Natural killer cell (primary cell): ENCODE measurements at regions not wholly inside any gene's neighbourhood (a gene's known extent, or its start where the extent isn't known, plus 50 kb on each side); places are given as distances from the start of the nearest gene placed in this dataset.
"Not testable (repeated sequence)": the region's sequence is repeated elsewhere in the genome, so short reads cannot be mapped to it uniquely, and the experiment has no call there.

Experiments used
- ATAC-seq, 3 donors: fragments of 150-1000 bp in 2 of 3; fragments of 200-7000 bp in 1 of 3; cut with Tn5 transposase; 1 replicate in 1 of 3; 2 replicates in 2 of 3; pipeline ENCODE4 v1.10.0; 2021; ENCODE audit warnings: mild to moderate bottlenecking in 2 of 3, moderate library complexity in 2 of 3
- DNase-seq, 2 donors: peaks; one replicate each; pipeline versions ENCODE4 v3.0.0 to v3.0.0-alpha.2; 2013 to 2021; ENCODE audit warnings: mixed read lengths in 1 of 2
- H3K27ac ChIP-seq: one replicate; pipeline ENCODE4 v1.5.1; 2013; ENCODE audit warnings: mild to moderate bottlenecking, low read length
- H3K27me3 ChIP-seq: one replicate; pipeline ENCODE4 v1.6.1; 2013; ENCODE audit warnings: low read length; ENCODE audit not compliant: control insufficient read depth, insufficient read depth
- H3K36me3 ChIP-seq: one replicate; pipeline ENCODE4 v1.6.1; 2013; ENCODE audit warnings: low read length; ENCODE audit not compliant: control insufficient read depth, insufficient read depth
- H3K4me1 ChIP-seq: one replicate; pipeline ENCODE4 v1.6.1; 2013; ENCODE audit warnings: low read length; ENCODE audit not compliant: control insufficient read depth, insufficient read depth
- H3K4me3 ChIP-seq: one replicate; pipeline ENCODE4 v1.5.1; 2013; ENCODE audit warnings: low read length
- H3K9me3 ChIP-seq: one replicate; pipeline ENCODE4 v1.6.1; 2013; ENCODE audit warnings: low read length; ENCODE audit not compliant: control insufficient read depth, insufficient read depth
- H3K27ac Mint-ChIP-seq, 2 donors: one replicate each; pipeline ENCODE4 v1.8.0; 2022; ENCODE audit warnings: mild to moderate bottlenecking in 2 of 2, mixed read lengths in 2 of 2, moderate library complexity in 1 of 2
- H3K27me3 Mint-ChIP-seq, 2 donors: one replicate each; pipeline ENCODE4 v1.8.0; 2022; ENCODE audit warnings: low read depth in 2 of 2, mixed read lengths in 2 of 2
- H3K36me3 Mint-ChIP-seq: one replicate; pipeline ENCODE4 v1.8.0; 2022; ENCODE audit warnings: mixed read lengths
- H3K4me1 Mint-ChIP-seq, 2 donors: one replicate each; pipeline ENCODE4 v1.8.0; 2022; ENCODE audit warnings: mixed read lengths in 2 of 2
- H3K4me3 Mint-ChIP-seq: one replicate; pipeline ENCODE4 v1.8.0; 2022; ENCODE audit warnings: mild to moderate bottlenecking, moderate library complexity, mixed read lengths
- H3K9me3 Mint-ChIP-seq, 2 donors: one replicate each; pipeline ENCODE4 v1.8.0; 2022; ENCODE audit warnings: mixed read lengths in 2 of 2
- WGBS: methylation state at CpG from one replicate; pipeline ENCODE4 v1.1.7; 2013; ENCODE audit warnings: missing lambda C conversion rate; ENCODE audit not compliant: insufficient coverage; 5-methylcytosine and 5-hydroxymethylcytosine counted together
- intact Hi-C: fragments of 100-400 bp; cut with micrococcal nuclease; formaldehyde crosslinking; loops from one replicate; pipeline ENCODE4 v1.14.2; 2022

DNA sequence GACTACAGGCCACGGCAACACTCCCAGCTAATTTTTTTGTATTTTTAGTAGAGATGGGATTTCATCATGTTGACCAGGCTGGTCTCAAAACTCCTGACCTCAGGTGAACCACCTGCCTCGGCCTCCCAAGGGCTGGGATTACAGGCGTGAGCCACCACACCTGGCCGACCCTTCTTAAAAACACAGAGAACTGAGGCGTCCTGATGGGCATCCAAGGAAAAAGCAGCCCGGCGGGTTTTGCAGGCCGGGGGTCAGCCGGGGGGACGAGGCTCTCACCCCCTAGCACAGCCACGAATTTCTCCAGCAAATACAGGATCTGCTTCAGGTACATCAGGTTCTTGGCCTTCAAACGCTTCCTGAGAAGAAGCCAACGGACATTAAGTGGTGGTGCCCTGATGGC is 178.9 kb downstream of the KLRB1 start:
- intact Hi-C loops, result not testable (repeated sequence)

DNA sequence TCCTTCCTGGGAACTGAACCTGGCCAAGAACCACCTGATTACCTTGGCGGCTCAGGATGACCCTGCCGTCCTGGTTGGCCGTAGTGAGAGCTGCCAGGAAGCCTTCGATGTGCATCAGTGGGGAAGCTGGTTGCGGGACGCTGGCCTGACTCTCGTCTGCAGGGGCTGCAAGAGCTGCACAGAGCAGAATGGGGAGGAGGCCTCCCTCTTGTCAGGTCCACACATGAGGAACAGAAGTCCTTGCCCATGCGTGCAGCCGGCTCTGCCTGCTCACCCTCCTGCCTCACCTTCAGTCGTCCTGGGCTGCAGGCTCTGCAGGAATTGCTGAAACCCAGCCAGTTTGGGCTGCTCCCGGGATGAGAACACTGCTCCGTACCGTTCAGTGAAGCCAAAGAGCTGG is 182.3 kb downstream of the KLRB1 start:
- H3K4me3 ChIP-seq, H3K4me3 Mint-ChIP-seq, H3K9me3 Mint-ChIP-seq, H3K27ac ChIP-seq, ATAC-seq, H3K9me3 ChIP-seq, H3K36me3 ChIP-seq, H3K4me1 ChIP-seq, DNase-seq, H3K27ac Mint-ChIP-seq, H3K36me3 Mint-ChIP-seq, H3K4me1 Mint-ChIP-seq, H3K27me3 Mint-ChIP-seq, H3K27me3 ChIP-seq, intact Hi-C loops: not testable (repeated sequence)
- WGBS, result 97% methylated on average over 7 of the region's 13 CpGs

More for the DNA sequence above, 178.9 kb downstream of the KLRB1 start:
- not testable (repeated sequence) for H3K27ac ChIP-seq, H3K27ac Mint-ChIP-seq, ATAC-seq, H3K4me1 Mint-ChIP-seq, H3K4me1 ChIP-seq, H3K4me3 Mint-ChIP-seq, DNase-seq, H3K36me3 ChIP-seq, H3K36me3 Mint-ChIP-seq, H3K4me3 ChIP-seq, H3K27me3 Mint-ChIP-seq, H3K9me3 ChIP-seq, H3K9me3 Mint-ChIP-seq, H3K27me3 ChIP-seq
- WGBS, result 99% methylated on average over 8 of the region's 13 CpGs

DNA sequence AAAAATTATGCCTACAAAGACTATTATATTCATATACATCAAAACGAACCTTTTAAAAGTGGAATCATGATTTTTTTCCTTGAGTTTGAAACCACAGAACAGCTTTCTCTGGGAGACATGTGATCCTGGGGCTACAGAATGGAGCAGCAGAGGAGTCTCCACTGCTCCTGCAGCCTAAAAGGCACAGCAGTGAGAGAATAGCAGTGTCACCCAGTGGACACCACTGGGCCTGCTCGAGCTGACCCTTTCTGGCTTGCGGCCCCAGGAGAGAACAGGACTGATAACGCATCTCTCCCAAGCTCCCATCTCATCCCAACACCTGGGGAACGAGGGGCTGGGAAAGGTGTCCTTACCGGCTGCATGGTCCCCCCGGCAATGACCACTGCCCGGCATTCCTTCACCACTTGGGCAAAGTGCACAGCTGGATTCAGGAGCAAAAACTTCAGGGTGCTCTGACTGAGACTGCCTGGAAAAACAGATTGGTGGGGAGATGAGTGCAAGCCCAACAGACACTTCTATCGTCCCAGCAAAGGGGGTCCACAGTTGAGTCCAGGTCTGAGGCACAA is 183.5 kb downstream of the KLRB1 start:
- H3K4me1 ChIP-seq, ATAC-seq, H3K27me3 ChIP-seq, H3K27ac Mint-ChIP-seq, H3K9me3 ChIP-seq, DNase-seq, H3K36me3 ChIP-seq, H3K27me3 Mint-ChIP-seq, H3K4me3 ChIP-seq, intact Hi-C loops, H3K9me3 Mint-ChIP-seq, H3K27ac ChIP-seq, H3K4me1 Mint-ChIP-seq, H3K4me3 Mint-ChIP-seq, H3K36me3 Mint-ChIP-seq: not testable (repeated sequence)
- 91% methylated on average over 8 of the region's 9 CpGs for WGBS

DNA sequence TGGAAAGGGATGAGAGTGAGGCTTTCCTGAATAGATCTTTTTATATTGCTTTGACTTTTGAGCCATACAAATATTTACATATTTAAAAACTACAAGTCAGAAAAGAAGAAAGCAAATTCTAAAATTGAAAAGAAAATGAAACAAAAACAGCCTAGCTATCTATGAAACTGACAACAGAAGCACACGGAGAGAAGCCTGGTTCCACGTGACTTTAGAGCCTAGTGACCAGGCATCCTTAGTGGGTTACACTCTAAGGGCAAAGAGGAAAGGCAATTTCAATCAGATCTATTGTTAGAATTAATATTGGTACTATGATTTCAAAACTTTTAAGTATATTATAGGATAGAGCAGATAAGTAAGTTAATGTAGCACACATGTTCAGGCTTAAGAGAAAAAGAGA is 185.0 kb downstream of the KLRB1 start:
- H3K4me1 ChIP-seq, H3K9me3 Mint-ChIP-seq, H3K4me1 Mint-ChIP-seq, H3K36me3 Mint-ChIP-seq, H3K27me3 ChIP-seq, H3K27ac ChIP-seq, DNase-seq, H3K36me3 ChIP-seq, H3K27me3 Mint-ChIP-seq, intact Hi-C loops, H3K27ac Mint-ChIP-seq, H3K4me3 Mint-ChIP-seq, H3K9me3 ChIP-seq, H3K4me3 ChIP-seq: not testable (repeated sequence)
- no CpG with 5 or more reads among the region's 2 CpGs for WGBS
- peak in 1 of 3 donors; percentile 34 for ATAC-seq

DNA sequence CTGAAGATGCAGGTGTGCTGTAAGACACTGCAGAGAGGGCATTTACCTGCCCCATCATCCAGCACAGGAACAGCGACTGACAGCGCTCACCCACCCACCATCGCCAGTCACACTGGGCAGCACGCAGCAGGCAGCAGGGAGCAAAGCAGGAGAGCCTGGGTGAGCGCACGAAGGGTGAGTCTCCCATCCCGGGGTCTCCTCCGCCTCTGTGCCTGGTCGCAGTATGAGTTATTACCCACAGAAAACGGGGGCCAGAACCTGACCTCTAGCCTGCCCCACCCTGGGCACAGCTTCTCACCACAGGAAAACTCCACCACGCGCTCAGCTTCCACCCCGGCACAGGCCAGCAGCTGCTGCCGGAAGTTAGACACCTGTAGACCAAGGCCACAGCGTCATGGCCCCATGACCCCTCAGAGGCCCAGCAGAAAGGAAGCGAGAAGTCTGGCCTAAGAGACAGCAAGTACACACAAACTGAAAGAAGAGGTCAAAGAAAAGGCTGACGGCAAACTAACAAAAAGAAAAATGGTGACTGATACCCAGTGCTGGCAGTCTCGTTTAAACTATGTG is 186.1 kb downstream of the KLRB1 start:
- H3K9me3 ChIP-seq, H3K9me3 Mint-ChIP-seq, H3K4me1 Mint-ChIP-seq, H3K27ac ChIP-seq, H3K4me3 ChIP-seq, H3K27me3 Mint-ChIP-seq, H3K36me3 ChIP-seq, H3K4me1 ChIP-seq, H3K4me3 Mint-ChIP-seq, H3K27me3 ChIP-seq, DNase-seq, H3K36me3 Mint-ChIP-seq, H3K27ac Mint-ChIP-seq, intact Hi-C loops: not testable (repeated sequence)
- WGBS, result 79% methylated on average over 7 of the region's 18 CpGs
- peak in 2 of 3 donors; percentile 55 to 61 for ATAC-seq

DNA sequence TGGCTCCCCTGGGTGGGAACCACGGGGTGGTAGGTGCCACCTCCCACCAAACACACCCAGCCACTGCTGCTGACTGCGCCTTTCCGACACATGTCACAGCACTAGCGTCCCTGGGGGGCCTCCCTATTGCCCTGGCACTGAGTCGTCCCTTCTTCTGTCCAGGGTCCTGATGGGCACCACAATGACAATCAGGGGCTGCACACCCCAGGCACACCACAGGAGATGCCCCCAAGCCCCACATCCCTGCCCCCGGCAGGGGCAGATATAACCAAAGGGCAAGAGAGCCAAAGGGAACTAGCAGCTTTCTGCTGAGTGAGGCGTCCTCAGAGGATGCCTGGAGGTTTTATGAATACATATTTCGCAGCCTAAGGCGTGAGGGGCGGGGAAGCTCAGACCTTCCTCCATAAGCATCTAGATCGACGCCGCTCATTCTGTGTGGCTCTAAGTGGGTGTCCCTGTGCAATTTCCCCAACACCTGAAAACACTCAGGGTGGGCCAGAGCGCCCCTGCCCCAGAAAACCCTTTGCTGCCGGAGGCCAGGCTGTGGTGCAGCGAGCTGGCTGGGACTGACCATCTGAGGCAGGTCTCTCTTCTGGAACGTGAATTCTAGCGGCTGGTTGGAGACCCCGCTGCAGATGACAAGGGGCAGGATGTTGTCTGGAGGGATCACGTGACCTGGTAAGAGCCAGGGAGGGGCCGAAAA is 186.7 kb downstream of the KLRB1 start:
- H3K27ac ChIP-seq, H3K4me3 Mint-ChIP-seq, H3K27me3 ChIP-seq, H3K36me3 ChIP-seq, H3K27ac Mint-ChIP-seq, intact Hi-C loops, H3K9me3 Mint-ChIP-seq, H3K9me3 ChIP-seq, H3K4me1 Mint-ChIP-seq, H3K27me3 Mint-ChIP-seq, DNase-seq, H3K36me3 Mint-ChIP-seq, ATAC-seq, H3K4me1 ChIP-seq, H3K4me3 ChIP-seq: not testable (repeated sequence)
- WGBS, result 95% methylated on average over 12 of the region's 21 CpGs

DNA sequence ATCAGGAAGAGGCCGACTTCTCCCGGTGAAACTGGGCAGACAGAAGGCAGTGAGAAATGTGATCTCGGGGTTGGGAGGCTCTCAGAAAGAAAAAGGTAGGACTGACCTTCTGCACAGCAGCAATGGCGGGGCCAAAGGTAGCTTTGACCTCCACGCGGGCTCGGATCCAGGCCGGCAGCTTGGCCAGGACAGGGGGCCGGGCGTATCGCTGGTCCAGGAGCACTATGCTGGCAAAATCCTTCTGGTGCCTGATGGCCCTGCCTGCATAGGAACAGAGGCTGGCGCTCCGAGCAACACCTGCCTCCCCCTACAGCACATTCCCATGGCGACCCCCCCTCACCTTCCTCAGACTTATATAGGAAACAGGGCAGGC is 189.1 kb downstream of the KLRB1 start:
- H3K4me3 Mint-ChIP-seq, H3K27me3 ChIP-seq, H3K9me3 Mint-ChIP-seq, H3K36me3 Mint-ChIP-seq, DNase-seq, H3K27ac Mint-ChIP-seq, H3K4me3 ChIP-seq, H3K27ac ChIP-seq, H3K4me1 Mint-ChIP-seq, H3K9me3 ChIP-seq, H3K36me3 ChIP-seq, intact Hi-C loops, H3K27me3 Mint-ChIP-seq, ATAC-seq, H3K4me1 ChIP-seq: not testable (repeated sequence)
- 89% methylated on average over 11 of the region's 14 CpGs for WGBS
